ENCODE measurements at regions not wholly inside any gene's neighbourhood (a gene's known extent, or its start where the extent isn't known, plus 50 kb on each side); places are given as distances from the start of the nearest gene placed in this dataset.

- Histone ChIP-seq H3F3A (ENCODE audit: insufficient read depth, low read length) (no peaks in the 10 kb centered on the region), H3K27ac (ENCODE audit: low read depth, low read length, poor library complexity, severe bottlenecking) (no peak overlapping the region), H3K4me3 (ENCODE audit: low read depth, low read length, poor library complexity, severe bottlenecking) (no peak overlapping the region), H3K9me2 (ENCODE audit: low read depth, low read length) (no peaks in the 10 kb centered on the region), H3K9ac (ENCODE audit: low read length) (no peak overlapping the region), H3K4me1 (ENCODE audit: insufficient read depth, low read length, severe bottlenecking) (no peaks in the 10 kb centered on the region), H3K79me2 (ENCODE audit: insufficient read depth, low read length) (no peaks in the 10 kb centered on the region), H3K9me3 (ENCODE audit: low read length) (no peaks in the 10 kb centered on the region), H3K4me2 (ENCODE audit: low read length) (no peak overlapping the region), H4K20me1 (ENCODE audit: insufficient read depth, low read length) (no peaks in the 10 kb centered on the region), H3K36me3 (ENCODE audit: insufficient read depth, low read length) (no peaks in the 10 kb centered on the region), H2AFZ (ENCODE audit: low read length) (no peak overlapping the region), H3K27me3 (ENCODE audit: insufficient read depth, low read length) (no peaks in the 10 kb centered on the region; the same call in 1 of the 2 replicates)
- no peak for TF ChIP-seq EZH2 (IDR thresholded peaks at IDR 0.05; ENCODE audit: borderline replicate concordance, low read length)
- no peak for TF ChIP-seq CTCF (IDR thresholded peaks at IDR 0.05; ENCODE audit: low read length)
Observed at GRCh38 chr6:4667591-4667990, 108.6 kb upstream of the CDYL start.

DNA sequence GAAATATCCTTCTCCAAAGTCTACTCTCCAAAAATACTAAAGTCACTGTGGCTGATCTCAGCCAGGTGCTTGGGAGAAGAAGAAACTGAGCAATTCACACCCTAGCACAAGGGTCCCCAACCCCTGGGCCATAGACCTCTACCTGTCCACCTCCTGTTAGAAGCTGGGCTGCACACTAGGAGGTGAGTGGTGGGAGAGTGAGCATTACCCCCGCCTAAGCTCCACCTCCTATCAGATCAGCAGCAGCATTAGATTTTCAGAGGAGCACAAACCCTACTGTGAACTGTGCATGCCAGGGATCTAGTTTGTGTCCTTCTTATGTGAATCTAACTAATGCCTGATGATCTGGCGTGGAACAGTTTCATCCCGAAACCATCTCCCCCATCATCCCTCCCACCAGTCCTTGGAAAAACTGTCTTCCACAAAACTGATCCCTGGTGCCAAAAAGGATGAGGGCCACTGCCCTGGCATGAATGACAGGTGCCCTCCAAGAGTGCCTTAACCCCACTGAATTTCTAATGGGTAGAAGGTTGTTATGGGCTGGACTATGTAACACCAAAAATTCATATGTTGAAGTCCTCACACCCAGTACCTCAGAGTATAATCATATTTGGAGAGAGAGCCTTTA lies 109.2 kb upstream of the CDYL start:
- Histone ChIP-seq H3K4me3 (ENCODE audit: low read depth, low read length, poor library complexity, severe bottlenecking) (no peak overlapping the region), H3K9ac (ENCODE audit: low read length) (no peak overlapping the region), H3K9me3 (ENCODE audit: low read length) (no peaks in the 10 kb centered on the region), H3K4me2 (ENCODE audit: low read length) (no peak overlapping the region), H3K36me3 (ENCODE audit: insufficient read depth, low read length) (no peaks in the 10 kb centered on the region), H2AFZ (ENCODE audit: low read length) (no peak overlapping the region), H3K79me2 (ENCODE audit: insufficient read depth, low read length) (no peaks in the 10 kb centered on the region), H4K20me1 (ENCODE audit: insufficient read depth, low read length) (no peaks in the 10 kb centered on the region), H3F3A (ENCODE audit: insufficient read depth, low read length) (no peaks in the 10 kb centered on the region), H3K27ac (ENCODE audit: low read depth, low read length, poor library complexity, severe bottlenecking) (no peak overlapping the region), H3K27me3 (ENCODE audit: insufficient read depth, low read length) (no peaks in the 10 kb centered on the region; the same call in 1 of the 2 replicates), H3K4me1 (ENCODE audit: insufficient read depth, low read length, severe bottlenecking) (no peaks in the 10 kb centered on the region), H3K9me2 (ENCODE audit: low read depth, low read length) (no peaks in the 10 kb centered on the region)
- TF ChIP-seq EZH2 (IDR thresholded peaks at IDR 0.05; ENCODE audit: borderline replicate concordance, low read length), result no peak
- no peak for TF ChIP-seq CTCF (IDR thresholded peaks at IDR 0.05; ENCODE audit: low read length)

- Histone ChIP-seq H4K20me1 (ENCODE audit: insufficient read depth, low read length) (no peaks in the 10 kb centered on the region), H3K9ac (ENCODE audit: low read length) (no peak overlapping the region), H3K4me3 (ENCODE audit: low read depth, low read length, poor library complexity, severe bottlenecking) (no peak overlapping the region), H3K4me2 (ENCODE audit: low read length) (no peak overlapping the region), H3K27ac (ENCODE audit: low read depth, low read length, poor library complexity, severe bottlenecking) (no peak overlapping the region), H3K36me3 (ENCODE audit: insufficient read depth, low read length) (no peaks in the 10 kb centered on the region), H3K4me1 (ENCODE audit: insufficient read depth, low read length, severe bottlenecking) (no peaks in the 10 kb centered on the region), H3F3A (ENCODE audit: insufficient read depth, low read length) (no peaks in the 10 kb centered on the region), H3K9me2 (ENCODE audit: low read depth, low read length) (no peaks in the 10 kb centered on the region), H3K27me3 (ENCODE audit: insufficient read depth, low read length) (no peaks in the 10 kb centered on the region), H3K9me3 (ENCODE audit: low read length) (no peaks in the 10 kb centered on the region), H3K79me2 (ENCODE audit: insufficient read depth, low read length) (no peaks in the 10 kb centered on the region), H2AFZ (ENCODE audit: low read length) (no peak overlapping the region)
- TF ChIP-seq EZH2 (IDR thresholded peaks at IDR 0.05; ENCODE audit: borderline replicate concordance, low read length), result no peak
- TF ChIP-seq CTCF (IDR thresholded peaks at IDR 0.05; ENCODE audit: low read length), result no peak
Observed at GRCh38 chr6:4665489-4666417, 110.5 kb upstream of the CDYL start.

Measured in OCI-LY1 (cell line).